NT2/D1 (cell line): ENCODE measurements at regions not wholly inside any gene's neighbourhood (a gene's known extent, or its start where the extent isn't known, plus 50 kb on each side); places are given as distances from the start of the nearest gene placed in this dataset.

Experiments
- SUZ12 ChIP-seq: IDR thresholded peaks from 2 replicates; pipeline ENCODE4 v1.6.1; 2011; ENCODE audit not compliant: insufficient read length, insufficient read depth; ENCODE audit errors: extremely low read depth
- YY1 ChIP-seq: IDR thresholded peaks from 2 replicates; pipeline ENCODE4 v1.6.1; 2011; ENCODE audit not compliant: insufficient read length, insufficient read depth

DNA sequence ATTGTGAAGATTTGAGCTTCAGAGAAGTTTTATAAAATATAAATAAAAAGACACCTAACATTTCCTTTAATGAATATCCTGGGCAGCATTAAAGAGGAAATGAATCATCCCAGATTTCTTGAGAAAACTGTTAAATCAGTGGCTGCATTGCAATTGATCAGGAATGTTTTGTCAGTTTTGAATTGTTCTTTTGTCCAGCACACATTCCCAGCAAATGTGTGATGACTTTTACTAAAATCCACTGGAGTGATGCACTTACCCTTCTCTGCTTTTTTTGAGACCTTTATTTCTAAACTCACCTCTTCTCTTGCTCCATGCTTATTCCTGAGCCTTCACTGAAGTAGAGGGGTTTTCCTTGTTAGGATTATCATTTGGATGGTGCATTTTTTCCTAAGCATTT is 1307.2 kb downstream of the CDH8 start:
- no peak for TF ChIP-seq YY1
- TF ChIP-seq SUZ12: no peak
